ENCODE measurements at regions not wholly inside any gene's neighbourhood (a gene's known extent, or its start where the extent isn't known, plus 50 kb on each side); places are given as distances from the start of the nearest gene placed in this dataset.

DNA sequence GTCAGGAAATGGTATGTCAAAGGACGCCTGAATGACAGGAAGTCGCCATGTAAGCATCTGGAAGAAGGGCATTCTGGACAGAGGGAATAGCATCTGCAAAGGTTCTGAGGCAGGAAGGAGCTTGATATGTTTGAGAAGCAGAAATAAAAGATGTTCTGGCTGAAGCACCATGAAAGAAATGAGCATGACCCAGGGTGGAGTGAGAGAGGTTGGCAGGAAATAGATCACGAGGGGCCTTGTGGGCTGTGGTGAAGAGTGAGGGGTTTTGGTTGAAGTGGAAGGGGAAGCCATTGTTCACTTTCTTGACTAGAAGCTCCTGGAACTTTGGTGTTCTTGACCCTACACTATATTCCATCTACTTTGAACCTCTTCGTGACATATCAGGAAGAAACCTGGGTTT, 99.4 kb upstream of the PARP11 start:
- Histone ChIP-seq H3K36me3 (replicated peaks in 1 of 2; ENCODE audit: control insufficient read depth in 1 of 2, insufficient read depth in 2 of 2, low read length in 1 of 2) (no peaks in the 10 kb centered on the region), H3K9me2 (no peaks in the 10 kb centered on the region), H3F3A (replicated peaks; ENCODE audit: insufficient read depth) (no peaks in the 10 kb centered on the region), H2AFZ (ENCODE audit: low read depth) (no peak overlapping the region), H4K20me1 (ENCODE audit: insufficient read depth) (no peaks in the 10 kb centered on the region), H3K4me3 (ENCODE audit: low read depth in 2 of 2, low read length in 1 of 2) (no peak overlapping the region), H3K79me2 (ENCODE audit: insufficient read depth) (no peaks in the 10 kb centered on the region), H3K4me1 (ENCODE audit: control insufficient read depth in 1 of 2, insufficient read depth in 2 of 2, low read depth in 1 of 2, low read length in 1 of 2) (no peaks in the 10 kb centered on the region), H3K9ac (no peak overlapping the region), H3K27me3 (ENCODE audit: insufficient read depth) (no peaks in the 10 kb centered on the region; the same call in none of the 2 replicates), H3K9me3 (no peaks in the 10 kb centered on the region), H3K27ac (ENCODE audit: low read depth in 2 of 2, low read length in 1 of 2) (no peak overlapping the region), H3K4me2 (no peak overlapping the region)
- WGBS (ENCODE audit: low lambda C conversion rate), result 2% methylated on average over 4 of the region's 4 CpGs
- TF ChIP-seq, protein P1, sequence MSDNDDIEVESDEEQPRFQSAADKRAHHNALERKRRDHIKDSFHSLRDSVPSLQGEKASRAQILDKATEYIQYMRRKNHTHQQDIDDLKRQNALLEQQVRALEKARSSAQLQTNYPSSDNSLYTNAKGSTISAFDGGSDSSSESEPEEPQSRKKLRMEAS (IDR thresholded peaks at IDR 0.05; ENCODE audit: low read depth), result no peak
- TF ChIP-seq, protein P2, sequence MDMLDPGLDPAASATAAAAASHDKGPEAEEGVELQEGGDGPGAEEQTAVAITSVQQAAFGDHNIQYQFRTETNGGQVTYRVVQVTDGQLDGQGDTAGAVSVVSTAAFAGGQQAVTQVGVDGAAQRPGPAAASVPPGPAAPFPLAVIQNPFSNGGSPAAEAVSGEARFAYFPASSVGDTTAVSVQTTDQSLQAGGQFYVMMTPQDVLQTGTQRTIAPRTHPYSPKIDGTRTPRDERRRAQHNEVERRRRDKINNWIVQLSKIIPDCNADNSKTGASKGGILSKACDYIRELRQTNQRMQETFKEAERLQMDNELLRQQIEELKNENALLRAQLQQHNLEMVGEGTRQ (IDR thresholded peaks at IDR 0.05; ENCODE audit: borderline replicate concordance, low read depth, low read length), result no peak
- TF ChIP-seq SIN3A (IDR thresholded peaks at IDR 0.05; ENCODE audit: borderline replicate concordance, low read depth, low read length), result no peak
- no peak for TF ChIP-seq NRF1 (IDR thresholded peaks at IDR 0.05; ENCODE audit: low read depth, low read length)
- TF ChIP-seq GATA2 (CRISPR knock-in tag; IDR thresholded peaks at IDR 0.05), result no peak
- TF ChIP-seq TEAD4 (IDR thresholded peaks at IDR 0.05; ENCODE audit: borderline replicate concordance, insufficient read depth), result no peak
- TF ChIP-seq, protein P3, sequence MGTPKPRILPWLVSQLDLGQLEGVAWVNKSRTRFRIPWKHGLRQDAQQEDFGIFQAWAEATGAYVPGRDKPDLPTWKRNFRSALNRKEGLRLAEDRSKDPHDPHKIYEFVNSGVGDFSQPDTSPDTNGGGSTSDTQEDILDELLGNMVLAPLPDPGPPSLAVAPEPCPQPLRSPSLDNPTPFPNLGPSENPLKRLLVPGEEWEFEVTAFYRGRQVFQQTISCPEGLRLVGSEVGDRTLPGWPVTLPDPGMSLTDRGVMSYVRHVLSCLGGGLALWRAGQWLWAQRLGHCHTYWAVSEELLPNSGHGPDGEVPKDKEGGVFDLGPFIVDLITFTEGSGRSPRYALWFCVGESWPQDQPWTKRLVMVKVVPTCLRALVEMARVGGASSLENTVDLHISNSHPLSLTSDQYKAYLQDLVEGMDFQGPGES (IDR thresholded peaks at IDR 0.05; ENCODE audit: low read depth, low read length), result no peak
- no peak for TF ChIP-seq MXI1 (IDR thresholded peaks at IDR 0.05; ENCODE audit: low read depth, low read length)
- TF ChIP-seq FOSL2 (IDR thresholded peaks at IDR 0.05; ENCODE audit: borderline replicate concordance, low read depth), result no peak
- TF ChIP-seq JUND (IDR thresholded peaks at IDR 0.05), result no peak
- TF ChIP-seq, protein P4, sequence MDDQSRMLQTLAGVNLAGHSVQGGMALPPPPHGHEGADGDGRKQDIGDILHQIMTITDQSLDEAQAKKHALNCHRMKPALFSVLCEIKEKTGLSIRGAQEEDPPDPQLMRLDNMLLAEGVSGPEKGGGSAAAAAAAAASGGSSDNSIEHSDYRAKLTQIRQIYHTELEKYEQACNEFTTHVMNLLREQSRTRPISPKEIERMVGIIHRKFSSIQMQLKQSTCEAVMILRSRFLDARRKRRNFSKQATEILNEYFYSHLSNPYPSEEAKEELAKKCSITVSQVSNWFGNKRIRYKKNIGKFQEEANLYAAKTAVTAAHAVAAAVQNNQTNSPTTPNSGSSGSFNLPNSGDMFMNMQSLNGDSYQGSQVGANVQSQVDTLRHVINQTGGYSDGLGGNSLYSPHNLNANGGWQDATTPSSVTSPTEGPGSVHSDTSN (IDR thresholded peaks at IDR 0.05), result no peak
- no peak for TF ChIP-seq TCF12 (IDR thresholded peaks at IDR 0.05)
- CTCF ChIA-PET, result no interaction called here
- POLR2A ChIA-PET, result no interaction called here
- no peak for DNase-seq

DNA sequence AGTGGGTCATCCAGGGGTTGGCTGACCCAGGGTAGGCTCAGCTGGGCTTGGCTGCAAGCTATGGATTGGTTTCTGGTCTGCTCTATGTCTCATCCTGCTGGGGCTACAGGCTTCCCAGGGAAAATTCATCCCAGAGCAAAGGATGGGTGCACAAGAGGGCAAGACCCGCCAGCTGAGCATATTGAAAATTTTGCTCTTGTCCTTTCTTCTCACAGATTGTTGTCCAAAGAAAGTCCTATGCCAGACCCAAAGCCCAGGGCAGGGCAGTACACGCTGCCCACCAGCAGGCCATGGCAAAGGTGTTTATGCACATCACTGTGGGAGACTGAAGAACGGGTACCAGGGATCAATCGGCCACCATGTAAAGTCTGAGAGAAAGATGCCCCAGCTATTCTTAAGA, 95.3 kb upstream of the PARP11 start:
- Histone ChIP-seq H3K4me1 (ENCODE audit: control insufficient read depth in 1 of 2, insufficient read depth in 2 of 2, low read depth in 1 of 2, low read length in 1 of 2) (no peaks in the 10 kb centered on the region), H3F3A (replicated peaks; ENCODE audit: insufficient read depth) (no peaks in the 10 kb centered on the region), H3K9me3 (no peaks in the 10 kb centered on the region), H2AFZ (ENCODE audit: low read depth) (no peak overlapping the region), H3K9ac (no peak overlapping the region), H4K20me1 (ENCODE audit: insufficient read depth) (no peaks in the 10 kb centered on the region), H3K4me3 (ENCODE audit: low read depth in 2 of 2, low read length in 1 of 2) (no peak overlapping the region), H3K9me2 (no peaks in the 10 kb centered on the region), H3K27ac (ENCODE audit: low read depth in 2 of 2, low read length in 1 of 2) (no peak overlapping the region), H3K79me2 (ENCODE audit: insufficient read depth) (no peaks in the 10 kb centered on the region), H3K4me2 (no peak overlapping the region), H3K36me3 (replicated peaks in 1 of 2; ENCODE audit: control insufficient read depth in 1 of 2, insufficient read depth in 2 of 2, low read length in 1 of 2) (no peaks in the 10 kb centered on the region), H3K27me3 (ENCODE audit: insufficient read depth) (peaks cover 9% of the 10 kb centered on the region)
- 0% methylated on average over 4 of the region's 4 CpGs for WGBS (ENCODE audit: low lambda C conversion rate)
- ChIA-PET POLR2A (no interaction called here), CTCF (interaction anchor here (1.4 kb wide), 1 partner anchor 28 kb away, joined by 4 read pairs; no protein-coding TSS in a partner anchor)
- DNase-seq, result no peak
- TF ChIP-seq TEAD4 (IDR thresholded peaks at IDR 0.05; ENCODE audit: borderline replicate concordance, insufficient read depth) (no peak), RXRA (IDR thresholded peaks at IDR 0.05; ENCODE audit: borderline replicate concordance, low read depth) (no peak), FOXJ3 (CRISPR knock-in tag; IDR thresholded peaks at IDR 0.05) (no peak), EZH2phosphoT487 (IDR thresholded peaks at IDR 0.05; ENCODE audit: borderline replicate concordance, low read depth) (no peak), JUND (IDR thresholded peaks at IDR 0.05) (no peak)
- TF ChIP-seq, protein P5, sequence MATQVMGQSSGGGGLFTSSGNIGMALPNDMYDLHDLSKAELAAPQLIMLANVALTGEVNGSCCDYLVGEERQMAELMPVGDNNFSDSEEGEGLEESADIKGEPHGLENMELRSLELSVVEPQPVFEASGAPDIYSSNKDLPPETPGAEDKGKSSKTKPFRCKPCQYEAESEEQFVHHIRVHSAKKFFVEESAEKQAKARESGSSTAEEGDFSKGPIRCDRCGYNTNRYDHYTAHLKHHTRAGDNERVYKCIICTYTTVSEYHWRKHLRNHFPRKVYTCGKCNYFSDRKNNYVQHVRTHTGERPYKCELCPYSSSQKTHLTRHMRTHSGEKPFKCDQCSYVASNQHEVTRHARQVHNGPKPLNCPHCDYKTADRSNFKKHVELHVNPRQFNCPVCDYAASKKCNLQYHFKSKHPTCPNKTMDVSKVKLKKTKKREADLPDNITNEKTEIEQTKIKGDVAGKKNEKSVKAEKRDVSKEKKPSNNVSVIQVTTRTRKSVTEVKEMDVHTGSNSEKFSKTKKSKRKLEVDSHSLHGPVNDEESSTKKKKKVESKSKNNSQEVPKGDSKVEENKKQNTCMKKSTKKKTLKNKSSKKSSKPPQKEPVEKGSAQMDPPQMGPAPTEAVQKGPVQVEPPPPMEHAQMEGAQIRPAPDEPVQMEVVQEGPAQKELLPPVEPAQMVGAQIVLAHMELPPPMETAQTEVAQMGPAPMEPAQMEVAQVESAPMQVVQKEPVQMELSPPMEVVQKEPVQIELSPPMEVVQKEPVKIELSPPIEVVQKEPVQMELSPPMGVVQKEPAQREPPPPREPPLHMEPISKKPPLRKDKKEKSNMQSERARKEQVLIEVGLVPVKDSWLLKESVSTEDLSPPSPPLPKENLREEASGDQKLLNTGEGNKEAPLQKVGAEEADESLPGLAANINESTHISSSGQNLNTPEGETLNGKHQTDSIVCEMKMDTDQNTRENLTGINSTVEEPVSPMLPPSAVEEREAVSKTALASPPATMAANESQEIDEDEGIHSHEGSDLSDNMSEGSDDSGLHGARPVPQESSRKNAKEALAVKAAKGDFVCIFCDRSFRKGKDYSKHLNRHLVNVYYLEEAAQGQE (IDR thresholded peaks at IDR 0.05; ENCODE audit: low read depth, low read length), result no peak
